GM12891 (cell line): ENCODE measurements at regions not wholly inside any gene's neighbourhood (a gene's known extent, or its start where the extent isn't known, plus 50 kb on each side); places are given as distances from the start of the nearest gene placed in this dataset.

Experiments
- POLR2A ChIP-seq: IDR thresholded peaks from 2 replicates; pipeline ENCODE4 v1.6.1; 2011; ENCODE audit warnings: low read depth, low read length, control low read depth
- POLR2AphosphoS5 ChIP-seq: IDR thresholded peaks from 2 replicates; pipeline ENCODE4 v1.6.1; 2011; ENCODE audit warnings: low read depth, low read length, control low read depth

- TF ChIP-seq POLR2AphosphoS5 (no peak), POLR2A (no peak)
Observed at GRCh38 chr4:166312166-166312565, 439.1 kb downstream of the TLL1 start.
